ENCODE measurements at regions not wholly inside any gene's neighbourhood (a gene's known extent, or its start where the extent isn't known, plus 50 kb on each side); places are given as distances from the start of the nearest gene placed in this dataset.
"Not testable (repeated sequence)": the region's sequence is repeated elsewhere in the genome, so short reads cannot be mapped to it uniquely, and the experiment has no call there.

- DNase-seq: no peak
Observed at GRCh38 chr10:84007482-84007881, 131.8 kb upstream of the GHITM start.

GRCh38 chr10:84008878-84009277, 130.4 kb upstream of the GHITM start:
- DNase-seq: no peak

- no peak for DNase-seq
Observed at GRCh38 chr10:84012431-84012830, 126.9 kb upstream of the GHITM start.

- no peak for DNase-seq
Observed at GRCh38 chr10:84012831-84013458, 126.4 kb upstream of the GHITM start.

GRCh38 chr10:84015877-84016595, 123.3 kb upstream of the GHITM start:
- no peak for DNase-seq

- no peak for DNase-seq
Observed at GRCh38 chr10:84018826-84019225, 120.5 kb upstream of the GHITM start.

- DNase-seq: not testable (repeated sequence)
Observed at GRCh38 chr10:84019854-84020458, 119.4 kb upstream of the GHITM start.

GRCh38 chr10:84026821-84027257, 112.5 kb upstream of the GHITM start:
- no peak for DNase-seq

GRCh38 chr10:84029840-84030239, 109.5 kb upstream of the GHITM start:
- no peak for DNase-seq

GRCh38 chr10:84038035-84038434, 101.3 kb upstream of the GHITM start:
- DNase-seq: no peak

- DNase-seq: no peak
Observed at GRCh38 chr10:84039957-84040356, 99.4 kb upstream of the GHITM start.

GRCh38 chr10:84047258-84048010, 91.9 kb upstream of the GHITM start:
- DNase-seq: no peak

GRCh38 chr10:84049645-84050011, 89.7 kb upstream of the GHITM start:
- no peak for DNase-seq

GRCh38 chr10:84053626-84054025, 85.7 kb upstream of the GHITM start:
- no peak for DNase-seq

GRCh38 chr10:84054743-84055142, 84.6 kb upstream of the GHITM start:
- no peak for DNase-seq

GRCh38 chr10:84059526-84059925, 79.8 kb upstream of the GHITM start:
- DNase-seq: no peak

GRCh38 chr10:84063440-84063839, 75.9 kb upstream of the GHITM start:
- DNase-seq: no peak

GRCh38 chr10:84065804-84066601, 73.3 kb upstream of the GHITM start:
- DNase-seq: no peak

GRCh38 chr10:84074521-84074920, 64.8 kb upstream of the GHITM start:
- no peak for DNase-seq

- no peak for DNase-seq
Observed at GRCh38 chr10:84075226-84076046, 63.9 kb upstream of the GHITM start.

- no peak for DNase-seq
Observed at GRCh38 chr10:84076047-84076388, 63.3 kb upstream of the GHITM start.

All from NCI-H1048 (cell line).